Keratinocyte (primary cell): ENCODE measurements at regions not wholly inside any gene's neighbourhood (a gene's known extent, or its start where the extent isn't known, plus 50 kb on each side); places are given as distances from the start of the nearest gene placed in this dataset.

Source experiments
- DNase-seq: peaks from one replicate; pipeline ENCODE4 v3.0.0-alpha.2; 2011; ENCODE audit warnings: low read depth, missing footprints, low spot score
- FAIRE-seq: peaks from 2 replicates; lab custom pipeline; 2011; peaks lifted over from hg19 to GRCh38; lab: Jason Lieb, UNC
- H2AFZ ChIP-seq: 2 replicates; pipeline ENCODE4 v1.6.0; 2012; ENCODE audit warnings: low read length, control low read depth, inconsistent platforms; ENCODE audit not compliant: control insufficient read depth
- H3K27ac ChIP-seq: 2 replicates; pipeline ENCODE4 v1.5.1; 2011; ENCODE audit warnings: low read length; ENCODE audit not compliant: control insufficient read depth, insufficient read depth
- H3K27me3 ChIP-seq: 3 replicates; pipeline ENCODE4 v1.6.0; 2011; ENCODE audit warnings: low read length; ENCODE audit not compliant: control insufficient read depth, insufficient read depth; ENCODE audit errors: extremely low read depth
- H3K36me3 ChIP-seq, 2 experiments: 2 replicates in 1 of 2; 3 replicates in 1 of 2; pipeline ENCODE4 v1.5.1; 2011; ENCODE audit warnings: low read length in 2 of 2, mild to moderate bottlenecking in 1 of 2; ENCODE audit not compliant: control insufficient read depth in 2 of 2, insufficient read depth in 2 of 2; ENCODE audit errors: extremely low read depth in 1 of 2
- H3K4me1 ChIP-seq: 3 replicates; pipeline ENCODE4 v1.5.1; 2011; ENCODE audit warnings: low read length; ENCODE audit not compliant: control insufficient read depth, insufficient read depth; ENCODE audit errors: extremely low read depth
- H3K4me2 ChIP-seq: 3 replicates; pipeline ENCODE4 v1.6.0; 2011; ENCODE audit warnings: low read depth, low read length; ENCODE audit not compliant: control insufficient read depth, insufficient read depth; ENCODE audit errors: extremely low read depth
- H3K4me3 ChIP-seq, 3 experiments: fragments of 200-600 bp in 1 of 3; sonication (generic) in 1 of 3; 2 replicates in 2 of 3; 3 replicates in 1 of 3; pipeline ENCODE4 v1.5.1; 2011 to 2016; ENCODE audit warnings: low read length in 3 of 3, mild to moderate bottlenecking in 3 of 3, control low read depth in 2 of 3, inconsistent platforms in 1 of 3, low read depth in 1 of 3, mixed read lengths in 1 of 3, mixed run types in 1 of 3, moderate library complexity in 1 of 3; ENCODE audit not compliant: control insufficient read depth in 2 of 3, insufficient read depth in 2 of 3; ENCODE audit errors: extremely low read depth in 1 of 3
- H3K79me2 ChIP-seq: 2 replicates; pipeline ENCODE4 v1.6.0; 2012; ENCODE audit warnings: low read length; ENCODE audit not compliant: control insufficient read depth, insufficient read depth
- H3K9ac ChIP-seq: 3 replicates; pipeline ENCODE4 v1.6.0; 2011; ENCODE audit warnings: low read length; ENCODE audit not compliant: control insufficient read depth, insufficient read depth; ENCODE audit errors: extremely low read depth
- H3K9me1 ChIP-seq: 3 replicates; pipeline ENCODE4 v1.6.0; 2011; ENCODE audit warnings: low read length; ENCODE audit not compliant: control insufficient read depth, insufficient read depth; ENCODE audit errors: extremely low read depth
- H3K9me3 ChIP-seq: 2 replicates; pipeline ENCODE4 v1.5.1; 2012; ENCODE audit warnings: low read depth, low read length; ENCODE audit not compliant: control insufficient read depth
- H4K20me1 ChIP-seq: 3 replicates; pipeline ENCODE4 v1.6.0; 2011; ENCODE audit warnings: low read length; ENCODE audit not compliant: control insufficient read depth, insufficient read depth; ENCODE audit errors: extremely low read depth
- EZH2 ChIP-seq: IDR thresholded peaks from one replicate; pipeline ENCODE4 v1.6.1; 2012; ENCODE audit warnings: inconsistent platforms, mild to moderate bottlenecking, low read length, moderate library complexity
- dilution Hi-C: fragments of 300-500 bp; cut with MboI; formaldehyde crosslinking; loops from one replicate; pipeline ENCODE4 v1.7.0; 2020; ENCODE audit warnings: low sequenced_read_pairs; ENCODE audit not compliant: extremely low pct_ligation_motif_present
- TF ChIP-seq, protein P1 (sequence below), 3 experiments: IDR thresholded peaks in 1 of 3; conservative IDR thresholded peaks in 1 of 3; optimal IDR thresholded peaks in 1 of 3; 2 replicates in 2 of 3; 3 replicates in 1 of 3; pipeline versions ENCODE3 to v1.5.1; 2011; ENCODE audit warnings: low read length in 3 of 3, mild to moderate bottlenecking in 3 of 3, moderate library complexity in 2 of 3, control low read depth in 1 of 3, inconsistent platforms in 1 of 3; ENCODE audit not compliant: insufficient read depth in 2 of 3; ENCODE audit errors: extremely low read depth in 1 of 3

DNA sequence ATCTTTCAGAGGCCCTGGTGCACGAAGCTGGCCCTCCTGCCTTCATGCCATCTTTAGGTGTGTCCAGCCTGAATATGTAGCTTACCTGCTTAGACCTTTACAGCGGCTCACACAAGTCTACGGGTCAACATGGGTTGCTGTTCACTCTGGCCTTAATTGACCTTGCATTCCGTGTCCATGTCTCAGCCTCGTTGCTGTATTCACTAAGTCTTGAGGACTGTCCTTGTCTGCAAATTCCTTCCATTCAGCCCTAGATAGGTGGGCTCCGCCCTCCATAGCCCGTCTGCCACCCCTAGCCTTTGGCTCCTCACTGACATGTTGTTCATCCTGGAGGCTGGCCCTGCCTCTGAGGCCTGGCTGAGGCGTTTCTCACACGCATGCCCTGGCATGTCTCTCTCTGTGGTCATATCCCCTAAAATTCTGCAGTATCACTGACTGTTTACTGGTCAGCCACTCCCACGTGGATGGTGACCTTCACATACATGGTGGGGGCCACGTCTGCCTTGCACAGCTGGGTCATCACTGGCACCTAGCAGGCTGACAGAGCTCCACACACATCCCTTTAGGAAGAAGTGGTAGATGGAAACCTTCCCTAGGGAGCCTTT, 394.1 kb upstream of the MKI67 start:
- H3K9ac ChIP-seq: no peak overlapping the region
- H3K4me1 ChIP-seq: no peaks in the 10 kb centered on the region
- H3K79me2 ChIP-seq: no peaks in the 10 kb centered on the region
- no peak overlapping the region for H3K4me2 ChIP-seq
- H3K36me3 ChIP-seq: no peaks in the 10 kb centered on the region
- H3K9me3 ChIP-seq: no peaks in the 10 kb centered on the region
- dilution Hi-C loops: no loop called here
- H3K4me3 ChIP-seq: no peak overlapping the region
- no peaks in the 10 kb centered on the region for H4K20me1 ChIP-seq
- H3K9me1 ChIP-seq: no peaks in the 10 kb centered on the region
- TF ChIP-seq, protein P1, sequence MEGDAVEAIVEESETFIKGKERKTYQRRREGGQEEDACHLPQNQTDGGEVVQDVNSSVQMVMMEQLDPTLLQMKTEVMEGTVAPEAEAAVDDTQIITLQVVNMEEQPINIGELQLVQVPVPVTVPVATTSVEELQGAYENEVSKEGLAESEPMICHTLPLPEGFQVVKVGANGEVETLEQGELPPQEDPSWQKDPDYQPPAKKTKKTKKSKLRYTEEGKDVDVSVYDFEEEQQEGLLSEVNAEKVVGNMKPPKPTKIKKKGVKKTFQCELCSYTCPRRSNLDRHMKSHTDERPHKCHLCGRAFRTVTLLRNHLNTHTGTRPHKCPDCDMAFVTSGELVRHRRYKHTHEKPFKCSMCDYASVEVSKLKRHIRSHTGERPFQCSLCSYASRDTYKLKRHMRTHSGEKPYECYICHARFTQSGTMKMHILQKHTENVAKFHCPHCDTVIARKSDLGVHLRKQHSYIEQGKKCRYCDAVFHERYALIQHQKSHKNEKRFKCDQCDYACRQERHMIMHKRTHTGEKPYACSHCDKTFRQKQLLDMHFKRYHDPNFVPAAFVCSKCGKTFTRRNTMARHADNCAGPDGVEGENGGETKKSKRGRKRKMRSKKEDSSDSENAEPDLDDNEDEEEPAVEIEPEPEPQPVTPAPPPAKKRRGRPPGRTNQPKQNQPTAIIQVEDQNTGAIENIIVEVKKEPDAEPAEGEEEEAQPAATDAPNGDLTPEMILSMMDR (optimal IDR thresholded peaks at IDR 0.05 in 1 of 3, IDR thresholded peaks at IDR 0.05 in 1 of 3, conservative IDR thresholded peaks at IDR 0.05 in 1 of 3; ENCODE audit: extremely low read depth in 1 of 3, insufficient read depth in 2 of 3, low read length in 3 of 3): no peak
- no peak for TF ChIP-seq EZH2
- no peak for DNase-seq
- no peaks in the 10 kb centered on the region for H3K27me3 ChIP-seq
- H2AFZ ChIP-seq: no peak overlapping the region
- no peak overlapping the region for H3K27ac ChIP-seq
- FAIRE-seq: no peak

GRCh38 chr10:128522551-128523308, 396.5 kb upstream of the MKI67 start:
- no peaks in the 10 kb centered on the region for H3K27me3 ChIP-seq
- no peaks in the 10 kb centered on the region for H4K20me1 ChIP-seq
- no peak overlapping the region for H2AFZ ChIP-seq
- DNase-seq (no peak), FAIRE-seq (no peak)
- dilution Hi-C loops: no loop called here
- H3K36me3 ChIP-seq: no peaks in the 10 kb centered on the region
- no peak overlapping the region for H3K4me3 ChIP-seq
- H3K9me1 ChIP-seq: no peaks in the 10 kb centered on the region
- H3K79me2 ChIP-seq: no peaks in the 10 kb centered on the region
- no peak overlapping the region for H3K4me2 ChIP-seq
- H3K9me3 ChIP-seq: no peaks in the 10 kb centered on the region
- no peak overlapping the region for H3K9ac ChIP-seq
- no peaks in the 10 kb centered on the region for H3K4me1 ChIP-seq
- no peak overlapping the region for H3K27ac ChIP-seq
- no peak for TF ChIP-seq EZH2
- TF ChIP-seq, protein P1 (optimal IDR thresholded peaks at IDR 0.05 in 1 of 3, IDR thresholded peaks at IDR 0.05 in 1 of 3, conservative IDR thresholded peaks at IDR 0.05 in 1 of 3; ENCODE audit: extremely low read depth in 1 of 3, insufficient read depth in 2 of 3, low read length in 3 of 3): no peak
